Neural progenitor cell (in vitro differentiated cells): ENCODE measurements at regions not wholly inside any gene's neighbourhood (a gene's known extent, or its start where the extent isn't known, plus 50 kb on each side); places are given as distances from the start of the nearest gene placed in this dataset.

Experiments used
- DNase-seq: peaks from one replicate; pipeline ENCODE4 v3.0.0-alpha.2; 2016; ENCODE audit warnings: low spot score
- H2AFZ ChIP-seq: fragments of 200-600 bp; sonication (generic); replicated peaks from 2 replicates; pipeline ENCODE4 v1.6.1; 2016; ENCODE audit warnings: antibody characterized with exemption
- H3F3A ChIP-seq: fragments of 200-600 bp; sonication (generic); 2 replicates; pipeline ENCODE4 v1.6.1; 2016; ENCODE audit warnings: antibody characterized with exemption, low read depth
- H3K27ac ChIP-seq: fragments of 200-600 bp; sonication (generic); 2 replicates; pipeline ENCODE4 v1.5.1; 2016; ENCODE audit warnings: mild to moderate bottlenecking
- H3K27me3 ChIP-seq: fragments of 200-600 bp; sonication (generic); 2 replicates; pipeline ENCODE4 v1.6.1; 2016; ENCODE audit warnings: mild to moderate bottlenecking, moderate library complexity
- H3K36me3 ChIP-seq: fragments of 200-600 bp; sonication (generic); 2 replicates; pipeline ENCODE4 v1.5.1; 2016
- H3K4me1 ChIP-seq: fragments of 200-600 bp; sonication (generic); 2 replicates; pipeline ENCODE4 v1.6.1; 2016; ENCODE audit warnings: mixed run types
- H3K4me2 ChIP-seq: fragments of 200-600 bp; sonication (generic); 2 replicates; pipeline ENCODE4 v1.6.1; 2016
- H3K4me3 ChIP-seq: fragments of 200-600 bp; sonication (generic); 2 replicates; pipeline ENCODE4 v1.5.1; 2016
- H3K79me2 ChIP-seq: fragments of 200-600 bp; sonication (generic); 2 replicates; pipeline ENCODE4 v1.6.1; 2016; ENCODE audit warnings: low read depth
- H3K9ac ChIP-seq: fragments of 200-600 bp; sonication (generic); 2 replicates; pipeline ENCODE4 v1.6.1; 2016
- H3K9me3 ChIP-seq: fragments of 200-600 bp; sonication (generic); 2 replicates; pipeline ENCODE4 v1.5.1; 2016; ENCODE audit warnings: low read depth
- H4K20me1 ChIP-seq: fragments of 200-600 bp; sonication (generic); 2 replicates; pipeline ENCODE4 v1.6.1; 2016; ENCODE audit warnings: low read depth
- H3K27ac Mint-ChIP-seq: 3 replicates; pipeline ENCODE4 v1.8.0; 2021; ENCODE audit warnings: mixed read lengths
- H3K27me3 Mint-ChIP-seq: 2 replicates; pipeline ENCODE4 v1.8.0; 2022; ENCODE audit warnings: low read depth, mild to moderate bottlenecking, inconsistent platforms, moderate library complexity, mixed read lengths; ENCODE audit not compliant: insufficient read depth
- H3K36me3 Mint-ChIP-seq: 3 replicates; pipeline ENCODE4 v1.8.0; 2021; ENCODE audit warnings: mixed read lengths
- H3K4me1 Mint-ChIP-seq: 3 replicates; pipeline ENCODE4 v1.8.0; 2021; ENCODE audit warnings: mixed read lengths
- H3K4me3 Mint-ChIP-seq: 3 replicates; pipeline ENCODE4 v1.8.0; 2021; ENCODE audit warnings: mild to moderate bottlenecking, moderate library complexity, mixed read lengths
- H3K9me3 Mint-ChIP-seq: 3 replicates; pipeline ENCODE4 v1.8.0; 2020; ENCODE audit warnings: mixed read lengths
- EZH2 ChIP-seq: fragments of 200-600 bp; sonication (generic); IDR thresholded peaks from 2 replicates; pipeline ENCODE4 v1.6.1; 2017; ENCODE audit warnings: antibody characterized with exemption, mild to moderate bottlenecking, moderate library complexity
- EZH2phosphoT487 ChIP-seq: fragments of 200-600 bp; sonication (generic); IDR thresholded peaks from 2 replicates; pipeline ENCODE4 v1.6.1; 2017; ENCODE audit warnings: antibody characterized with exemption
- TF ChIP-seq, protein P1 (sequence below): fragments of 200-600 bp; sonication (generic); IDR thresholded peaks from 2 replicates; pipeline ENCODE4 v1.5.1; 2017; ENCODE audit warnings: antibody characterized with exemption, mild to moderate bottlenecking

DNA sequence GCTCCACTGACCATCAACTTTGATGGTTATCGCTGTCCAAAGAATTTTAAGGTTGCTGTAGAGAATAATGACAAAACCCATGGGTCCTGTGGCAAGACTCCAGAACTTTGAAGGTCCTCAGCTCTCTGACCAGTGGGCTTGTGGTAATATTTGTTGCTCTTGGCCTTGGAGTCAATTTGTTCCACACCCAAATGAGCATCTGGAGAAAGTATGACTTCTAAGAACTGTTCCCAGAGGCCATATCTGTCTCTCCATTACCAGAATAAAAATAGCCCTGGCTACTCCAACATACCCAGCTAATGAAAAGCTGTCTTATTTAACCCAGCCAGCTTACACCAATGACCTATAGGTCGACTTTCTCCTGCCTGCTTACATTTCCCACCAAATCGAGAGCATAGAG lies 466.4 kb downstream of the MEIS1 start:
- Histone ChIP-seq H3K36me3 (no peaks in the 10 kb centered on the region), H3K27me3 (no peaks in the 10 kb centered on the region), H3K79me2 (no peaks in the 10 kb centered on the region), H3K9me3 (no peaks in the 10 kb centered on the region), H3K27ac (no peak overlapping the region), H3K4me3 (no peak overlapping the region), H4K20me1 (no peaks in the 10 kb centered on the region), H3K4me1 (no peaks in the 10 kb centered on the region), H2AFZ (no peak overlapping the region), H3F3A (no peaks in the 10 kb centered on the region), H3K9ac (no peak overlapping the region), H3K4me2 (no peak overlapping the region)
- DNase-seq: no peak
- H3K27ac Mint-ChIP-seq: no peak overlapping the region
- H3K27me3 Mint-ChIP-seq: no peaks in the 10 kb centered on the region
- H3K4me1 Mint-ChIP-seq: no peaks in the 10 kb centered on the region
- no peaks in the 10 kb centered on the region for H3K9me3 Mint-ChIP-seq
- TF ChIP-seq, protein P1, sequence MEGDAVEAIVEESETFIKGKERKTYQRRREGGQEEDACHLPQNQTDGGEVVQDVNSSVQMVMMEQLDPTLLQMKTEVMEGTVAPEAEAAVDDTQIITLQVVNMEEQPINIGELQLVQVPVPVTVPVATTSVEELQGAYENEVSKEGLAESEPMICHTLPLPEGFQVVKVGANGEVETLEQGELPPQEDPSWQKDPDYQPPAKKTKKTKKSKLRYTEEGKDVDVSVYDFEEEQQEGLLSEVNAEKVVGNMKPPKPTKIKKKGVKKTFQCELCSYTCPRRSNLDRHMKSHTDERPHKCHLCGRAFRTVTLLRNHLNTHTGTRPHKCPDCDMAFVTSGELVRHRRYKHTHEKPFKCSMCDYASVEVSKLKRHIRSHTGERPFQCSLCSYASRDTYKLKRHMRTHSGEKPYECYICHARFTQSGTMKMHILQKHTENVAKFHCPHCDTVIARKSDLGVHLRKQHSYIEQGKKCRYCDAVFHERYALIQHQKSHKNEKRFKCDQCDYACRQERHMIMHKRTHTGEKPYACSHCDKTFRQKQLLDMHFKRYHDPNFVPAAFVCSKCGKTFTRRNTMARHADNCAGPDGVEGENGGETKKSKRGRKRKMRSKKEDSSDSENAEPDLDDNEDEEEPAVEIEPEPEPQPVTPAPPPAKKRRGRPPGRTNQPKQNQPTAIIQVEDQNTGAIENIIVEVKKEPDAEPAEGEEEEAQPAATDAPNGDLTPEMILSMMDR: no peak
- no peak for TF ChIP-seq EZH2
- no peak for TF ChIP-seq EZH2phosphoT487
- no peaks in the 10 kb centered on the region for H3K36me3 Mint-ChIP-seq
- H3K4me3 Mint-ChIP-seq: no peak overlapping the region

DNA sequence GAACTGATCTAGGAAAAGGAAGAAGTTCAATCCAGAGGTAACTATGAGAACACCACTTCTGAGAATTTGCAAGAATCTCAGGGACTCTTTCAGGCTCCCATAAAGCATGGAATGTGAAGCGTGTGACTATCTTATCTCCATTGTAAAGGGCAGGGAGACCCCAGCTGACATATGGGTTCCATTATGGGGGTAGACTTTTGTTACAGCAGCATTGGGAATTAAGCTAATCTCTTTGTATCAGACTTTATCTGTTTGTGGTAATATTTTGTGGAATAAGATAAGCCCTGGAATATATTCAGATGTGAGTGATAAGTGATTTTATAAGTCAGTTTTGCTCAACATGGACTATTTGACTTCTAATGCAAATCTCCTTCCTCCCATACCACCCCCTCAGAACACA lies 468.3 kb downstream of the MEIS1 start:
- H3K27ac Mint-ChIP-seq: no peak overlapping the region
- no peak overlapping the region for H3K4me2 ChIP-seq
- H3K4me1 ChIP-seq: no peaks in the 10 kb centered on the region

DNA sequence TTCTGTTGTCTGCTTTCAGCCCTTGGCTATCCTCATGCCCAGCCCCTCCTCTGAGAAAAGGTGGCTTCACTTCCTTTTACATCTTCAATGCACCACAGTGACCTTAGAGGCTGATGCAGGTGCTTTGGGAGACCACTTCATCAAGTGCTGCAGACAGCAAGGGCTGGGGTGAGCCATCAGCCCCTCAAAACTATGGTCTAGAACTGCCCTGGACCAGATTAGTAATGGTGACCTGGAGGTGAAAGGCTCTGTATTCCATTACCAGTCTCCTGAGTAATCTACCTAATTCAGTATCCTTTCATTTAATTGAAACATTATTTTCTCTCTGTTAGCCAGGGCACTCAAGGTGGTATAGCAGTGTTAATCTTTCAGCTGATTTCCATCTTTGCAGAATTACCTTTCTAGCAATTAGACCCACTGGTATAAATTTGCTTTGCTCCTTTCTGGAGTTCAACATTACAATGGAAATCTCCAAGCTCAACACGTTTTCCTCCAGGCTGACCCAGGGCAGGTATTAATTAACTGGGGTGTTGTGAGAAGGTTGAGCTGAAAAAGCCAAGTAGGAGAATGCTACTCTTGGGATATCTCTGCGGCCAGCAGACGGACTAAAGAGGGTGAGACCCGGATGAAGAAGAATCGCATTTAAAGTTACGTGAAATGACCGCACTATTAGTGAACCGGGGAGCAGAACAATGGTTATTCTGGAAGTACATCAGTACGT lies 469.0 kb downstream of the MEIS1 start:
- Histone ChIP-seq H3K9me3 (no peaks in the 10 kb centered on the region), H3K27me3 (no peaks in the 10 kb centered on the region), H3K9ac (no peak overlapping the region), H3K4me2 (no peak overlapping the region), H3K79me2 (no peaks in the 10 kb centered on the region), H3F3A (no peaks in the 10 kb centered on the region), H3K27ac (no peak overlapping the region), H3K36me3 (no peaks in the 10 kb centered on the region), H2AFZ (peak overlapping the region; percentile 9), H3K4me1 (no peaks in the 10 kb centered on the region), H3K4me3 (no peak overlapping the region), H4K20me1 (no peaks in the 10 kb centered on the region)
- no peak for DNase-seq
- Mint-ChIP-seq H3K27ac (no peak overlapping the region), H3K9me3 (no peaks in the 10 kb centered on the region), H3K27me3 (no peaks in the 10 kb centered on the region), H3K4me1 (no peaks in the 10 kb centered on the region), H3K4me3 (no peak overlapping the region), H3K36me3 (no peaks in the 10 kb centered on the region)
- no peak for TF ChIP-seq EZH2phosphoT487
- TF ChIP-seq, protein P1: no peak
- TF ChIP-seq EZH2: no peak

More for the DNA sequence above, 468.3 kb downstream of the MEIS1 start:
- TF ChIP-seq EZH2phosphoT487 (no peak), EZH2 (no peak)
- TF ChIP-seq, protein P1: no peak
- Histone ChIP-seq H3K4me3 (no peak overlapping the region), H3K79me2 (no peaks in the 10 kb centered on the region), H3F3A (no peaks in the 10 kb centered on the region), H3K9me3 (no peaks in the 10 kb centered on the region), H3K36me3 (no peaks in the 10 kb centered on the region), H3K27ac (no peak overlapping the region), H4K20me1 (no peaks in the 10 kb centered on the region), H3K9ac (no peak overlapping the region), H3K27me3 (no peaks in the 10 kb centered on the region), H2AFZ (no peak overlapping the region)
- Mint-ChIP-seq H3K36me3 (no peaks in the 10 kb centered on the region), H3K9me3 (no peaks in the 10 kb centered on the region), H3K4me1 (no peaks in the 10 kb centered on the region), H3K4me3 (no peak overlapping the region), H3K27me3 (no peaks in the 10 kb centered on the region)
- DNase-seq: no peak
